CD4-positive, alpha-beta T cell treated with Interleukin-6 at 100 ng/mL for 8 hours (primary cell): ENCODE measurements at regions not wholly inside any gene's neighbourhood (a gene's known extent, or its start where the extent isn't known, plus 50 kb on each side); places are given as distances from the start of the nearest gene placed in this dataset.
A peak's percentile ranks its signal among the peaks of the same experiment; 100 is the strongest.

ENCODE experiments used
- DNase-seq: peaks from one replicate; pipeline ENCODE4 v3.0.0-alpha.2; 2020; ENCODE audit warnings: mixed read lengths, low spot score

DNA sequence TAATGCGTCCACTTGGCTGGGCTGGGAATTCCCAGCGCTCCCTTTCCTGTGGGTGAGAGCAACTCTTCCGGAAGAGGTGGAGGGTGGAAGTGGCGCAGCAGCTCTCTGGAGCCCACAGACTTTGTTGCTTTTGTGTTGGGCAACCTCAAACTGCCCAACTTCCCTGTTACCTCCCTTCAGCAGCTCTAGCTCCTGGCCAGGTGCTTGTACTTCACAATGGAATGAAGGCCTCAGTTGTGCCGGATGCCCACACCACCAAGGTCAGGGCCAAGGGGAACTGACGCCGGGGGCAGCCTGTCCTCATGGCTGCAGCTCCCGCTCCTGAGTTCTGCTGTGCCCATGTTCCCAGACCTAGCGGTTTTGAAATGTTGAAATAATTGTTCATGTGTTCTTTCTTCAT is 322.9 kb downstream of the GALR1 start:
- no peak for DNase-seq

- DNase-seq: no peak
Observed at GRCh38 chr18:77573571-77573970, 323.9 kb downstream of the GALR1 start.

DNA sequence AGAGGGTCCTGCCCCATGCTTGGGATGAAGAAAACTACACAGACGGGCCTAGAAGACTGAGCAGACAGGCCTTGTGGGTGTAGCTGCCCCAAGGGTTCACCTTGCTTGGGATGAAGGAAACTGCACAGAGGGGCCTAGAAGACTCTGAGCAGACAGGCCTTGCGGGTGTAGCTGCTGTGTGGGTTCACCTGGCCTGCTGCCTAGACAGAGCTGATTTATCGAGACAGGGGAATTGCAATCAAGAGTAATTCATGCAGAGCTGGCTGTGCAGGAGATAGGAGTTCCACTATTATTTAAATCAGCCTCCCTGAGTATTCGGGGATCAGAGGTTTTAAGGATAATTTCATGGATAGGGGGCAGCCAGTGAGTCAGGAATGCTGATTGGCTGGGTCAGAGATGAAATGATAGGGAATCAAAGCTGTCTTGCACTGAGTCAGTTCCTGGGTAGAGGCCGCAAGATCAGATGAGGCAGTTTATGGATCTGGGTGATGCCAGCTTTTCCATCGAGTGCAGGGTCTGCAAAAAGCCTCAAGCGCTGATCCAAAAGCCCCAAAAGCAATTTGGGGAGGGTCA is 341.4 kb downstream of the GALR1 start:
- DNase-seq: no peak

DNA sequence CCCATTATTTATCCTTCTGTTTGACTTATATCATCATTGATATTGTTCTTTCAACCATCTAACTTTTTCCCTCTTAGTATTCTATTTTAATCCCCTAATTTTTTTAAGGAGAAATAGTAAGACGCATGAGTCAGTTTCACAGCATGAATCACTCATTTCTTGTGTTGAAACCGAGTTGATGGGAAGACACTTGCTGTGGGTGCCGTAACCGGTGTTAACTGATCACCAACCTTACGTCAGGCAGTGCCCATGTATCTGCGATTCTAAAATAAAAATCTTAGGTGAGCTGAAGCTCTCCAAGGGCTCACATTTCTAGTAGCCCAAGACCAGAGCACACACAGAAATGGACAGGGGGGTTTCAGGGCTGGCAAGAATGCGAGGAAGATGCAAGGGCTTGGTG is 348.1 kb downstream of the GALR1 start:
- DNase-seq: no peak

GRCh38 chr18:77600674-77601073 is 351.0 kb downstream of the GALR1 start:
- DNase-seq: no peak

DNA sequence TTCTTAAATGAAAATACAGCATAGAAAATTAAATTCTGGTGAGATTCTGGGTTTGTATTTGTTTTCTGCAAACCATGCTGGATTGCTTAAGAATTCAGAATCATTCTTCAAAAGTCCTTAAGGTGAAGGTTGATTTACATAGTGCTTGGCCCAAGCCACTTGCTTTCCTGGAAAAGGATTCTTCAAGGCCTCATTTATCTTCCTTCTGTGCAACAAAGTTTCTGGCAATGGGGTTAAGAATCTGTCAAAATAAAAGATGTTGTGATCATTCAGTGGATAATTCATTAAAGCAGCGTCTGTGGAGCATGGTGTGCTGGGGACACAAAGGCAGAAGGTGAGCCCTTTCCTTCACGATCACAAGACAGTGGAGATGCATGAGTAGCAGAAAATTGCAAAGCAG is 351.9 kb downstream of the GALR1 start:
- no peak for DNase-seq

GRCh38 chr18:77607087-77607486 is 357.4 kb downstream of the GALR1 start:
- DNase-seq: no peak

- no peak for DNase-seq
Observed at GRCh38 chr18:77608807-77609206, 359.2 kb downstream of the GALR1 start.

- no peak for DNase-seq
Observed at GRCh38 chr18:77617694-77618093, 368.0 kb downstream of the GALR1 start.

- no peak for DNase-seq
Observed at GRCh38 chr18:77619525-77619924, 369.9 kb downstream of the GALR1 start.

GRCh38 chr18:77622009-77622692 is 372.5 kb downstream of the GALR1 start:
- no peak for DNase-seq

DNA sequence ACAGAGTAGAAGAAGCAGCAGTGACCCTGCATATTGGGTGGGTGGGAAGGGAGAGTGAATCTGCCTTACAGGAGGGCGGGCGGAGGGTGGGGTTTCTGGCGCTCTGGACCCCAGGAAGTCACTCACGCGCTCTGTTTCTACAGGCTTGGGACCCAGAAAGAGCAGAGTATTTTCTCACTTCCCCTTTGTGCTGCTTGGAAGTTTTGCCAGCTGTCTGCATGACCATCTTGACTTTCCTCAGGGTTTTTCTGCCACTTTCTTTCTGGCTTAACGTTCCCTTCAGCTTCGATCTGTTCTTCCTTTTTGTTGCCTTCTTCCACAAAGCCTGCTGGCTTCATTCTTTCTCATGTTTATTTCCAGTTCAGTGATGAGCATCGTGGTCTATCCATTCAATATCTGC is 383.1 kb downstream of the GALR1 start:
- no peak for DNase-seq

DNA sequence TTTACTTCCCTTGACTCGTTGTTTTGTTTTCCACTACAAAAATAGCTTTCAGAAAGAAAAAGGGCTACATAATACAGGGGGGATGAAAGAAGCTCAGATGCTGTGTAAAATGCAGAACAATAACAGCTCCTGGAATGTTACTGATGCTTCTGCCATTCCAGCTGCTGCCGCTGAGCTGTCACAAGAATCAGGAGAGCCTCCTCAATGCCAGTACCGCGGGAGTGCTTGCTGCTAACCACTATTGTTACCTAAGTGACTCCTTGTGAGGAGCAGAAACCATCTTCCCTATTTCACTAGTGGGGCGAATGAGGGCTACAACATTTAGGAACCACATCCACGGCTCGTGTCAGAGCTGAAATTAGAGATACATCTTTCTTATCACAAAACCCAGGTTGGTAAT is 384.8 kb downstream of the GALR1 start:
- no peak for DNase-seq

DNA sequence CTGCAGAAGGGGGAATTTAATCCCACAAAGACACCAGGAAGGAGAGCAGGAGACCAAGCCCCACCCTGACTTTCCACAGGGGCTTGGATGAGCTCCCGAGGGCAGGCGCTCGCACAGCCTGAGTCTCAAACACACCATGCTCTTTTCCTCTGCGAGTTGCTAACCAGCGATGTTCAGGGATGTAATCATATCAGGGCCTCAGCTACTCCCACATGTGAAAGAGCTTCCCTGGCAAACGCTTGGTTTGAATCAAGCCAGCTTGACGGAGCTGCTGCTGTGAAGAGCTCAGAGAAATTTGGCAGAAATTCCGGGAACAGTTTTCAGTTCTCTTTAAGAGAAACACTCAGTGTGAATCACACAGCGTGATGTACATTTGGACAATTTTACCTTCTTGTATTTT is 385.8 kb downstream of the GALR1 start:
- no peak for DNase-seq

- DNase-seq: no peak
Observed at GRCh38 chr18:77635858-77636257, 386.2 kb downstream of the GALR1 start.

GRCh38 chr18:77645170-77645872 is 395.7 kb downstream of the GALR1 start:
- DNase-seq: no peak

DNA sequence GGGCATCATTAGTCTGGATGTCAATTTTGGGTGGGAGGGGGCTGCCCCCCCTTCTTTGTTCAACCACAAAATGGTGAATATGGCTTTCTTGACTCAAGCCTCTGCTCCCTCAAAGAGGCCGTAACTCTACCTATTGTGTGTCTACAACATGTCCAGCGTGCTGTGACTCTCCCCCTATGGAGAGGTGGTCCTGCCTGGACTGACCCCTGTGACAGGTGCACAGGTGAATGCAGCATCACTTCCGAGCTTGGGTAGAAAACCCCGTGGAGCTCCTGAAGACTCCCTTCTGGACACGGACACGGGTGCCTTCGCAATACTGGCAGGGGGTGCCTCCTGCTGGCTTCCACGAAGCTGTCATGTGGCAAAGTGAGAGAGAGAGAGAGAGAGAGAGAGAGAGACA is 397.8 kb downstream of the GALR1 start:
- no peak for DNase-seq

DNA sequence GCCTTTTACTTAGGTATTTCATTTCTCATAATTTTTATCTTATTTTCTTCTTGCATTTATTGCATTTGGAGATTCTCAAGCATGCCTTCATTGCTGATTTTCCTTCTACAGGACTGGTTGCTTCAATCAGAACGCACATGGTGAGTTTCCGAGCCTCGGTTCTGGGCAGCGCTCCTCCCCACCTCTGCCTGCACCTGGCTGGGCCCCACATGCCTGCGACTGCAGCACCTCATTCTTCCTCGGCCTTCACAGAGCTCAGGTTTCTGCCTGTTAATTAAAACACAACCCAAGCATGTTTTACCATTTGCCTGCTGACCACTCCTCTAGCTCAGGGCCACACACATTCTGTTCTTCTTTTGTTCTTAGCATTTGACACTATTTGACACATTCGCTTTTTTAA is 398.8 kb downstream of the GALR1 start:
- no peak for DNase-seq

- peak; percentile 12 for DNase-seq
Observed at GRCh38 chr18:77650799-77651385, 401.2 kb downstream of the GALR1 start.

- DNase-seq: no peak
Observed at GRCh38 chr18:77651441-77651840, 401.8 kb downstream of the GALR1 start.

- DNase-seq: no peak
Observed at GRCh38 chr18:77653792-77654191, 404.1 kb downstream of the GALR1 start.

DNA sequence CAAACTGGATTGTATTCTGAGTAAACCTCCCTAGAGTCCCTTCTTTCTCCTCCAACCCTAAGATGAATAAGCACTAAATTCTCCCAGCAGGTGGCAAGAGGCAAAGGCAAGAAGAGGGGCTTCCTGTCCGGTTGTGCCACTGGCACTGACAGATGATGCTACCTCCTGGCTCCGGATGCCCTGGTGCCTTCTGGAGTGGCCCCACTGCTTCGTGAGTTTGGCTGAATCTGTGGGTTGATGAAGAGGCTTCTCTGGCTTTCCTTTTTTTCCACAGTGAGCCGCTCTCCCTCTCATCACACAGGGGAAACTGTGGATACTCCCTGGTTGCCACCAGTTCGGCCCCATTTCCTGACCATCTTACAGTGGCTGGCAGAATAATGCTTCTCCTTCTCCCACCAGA is 404.7 kb downstream of the GALR1 start:
- no peak for DNase-seq

GRCh38 chr18:77657651-77658298 is 408.1 kb downstream of the GALR1 start:
- DNase-seq: no peak
